OCI-LY1 (cell line): ENCODE measurements at regions not wholly inside any gene's neighbourhood (a gene's known extent, or its start where the extent isn't known, plus 50 kb on each side); places are given as distances from the start of the nearest gene placed in this dataset.

Experiments used
- H2AFZ ChIP-seq: fragments of 200-600 bp; sonication (generic), shearing (Covaris generic); 2 replicates; pipeline ENCODE4 v1.6.0; 2014; ENCODE audit warnings: antibody characterized with exemption, mild to moderate bottlenecking, low read length
- H3F3A ChIP-seq: fragments of 200-600 bp; sonication (generic), shearing (Covaris generic); 2 replicates; pipeline ENCODE4 v1.6.0; 2014; ENCODE audit warnings: mild to moderate bottlenecking, antibody characterized with exemption, low read length, moderate library complexity; ENCODE audit not compliant: insufficient read depth
- H3K27ac ChIP-seq: fragments of 200-600 bp; sonication (generic); 2 replicates; pipeline ENCODE4 v1.5.1; 2014; ENCODE audit warnings: low read length, mixed run types, mild to moderate bottlenecking, low read depth; ENCODE audit not compliant: poor library complexity, severe bottlenecking
- H3K27me3 ChIP-seq: fragments of 200-600 bp; sonication (generic); 2 replicates; pipeline ENCODE4 v1.6.0; 2014; ENCODE audit warnings: antibody characterized with exemption, mild to moderate bottlenecking, low read length, moderate library complexity; ENCODE audit not compliant: insufficient read depth
- H3K36me3 ChIP-seq: fragments of 200-600 bp; sonication (generic); 2 replicates; pipeline ENCODE4 v1.6.1; 2014; ENCODE audit warnings: mild to moderate bottlenecking, antibody characterized with exemption, low read length, moderate library complexity, mixed read lengths; ENCODE audit not compliant: insufficient read depth
- H3K4me1 ChIP-seq: fragments of 200-600 bp; sonication (generic); 2 replicates; pipeline ENCODE4 v1.5.1; 2014; ENCODE audit warnings: mild to moderate bottlenecking, low read length, moderate library complexity; ENCODE audit not compliant: insufficient read depth, severe bottlenecking
- H3K4me2 ChIP-seq: fragments of 200-600 bp; sonication (generic), shearing (Covaris generic); 2 replicates; pipeline ENCODE4 v1.6.1; 2014; ENCODE audit warnings: low read length
- H3K4me3 ChIP-seq: fragments of 200-600 bp; sonication (generic); 2 replicates; pipeline ENCODE4 v1.5.1; 2014; ENCODE audit warnings: low read length, low read depth, mild to moderate bottlenecking, mixed read lengths; ENCODE audit not compliant: poor library complexity, severe bottlenecking
- H3K79me2 ChIP-seq: fragments of 200-600 bp; shearing (Covaris generic); 2 replicates; pipeline ENCODE4 v1.6.1; 2016; ENCODE audit warnings: mixed run types, low read length, mixed read lengths; ENCODE audit not compliant: insufficient read depth
- H3K9ac ChIP-seq: fragments of 200-600 bp; sonication (generic), shearing (Covaris generic); 2 replicates; pipeline ENCODE4 v1.6.1; 2014; ENCODE audit warnings: mild to moderate bottlenecking, low read length, mixed read lengths
- H3K9me2 ChIP-seq: fragments of 200-600 bp; sonication (generic), shearing (Covaris generic); 2 replicates; pipeline ENCODE4 v1.6.1; 2014; ENCODE audit warnings: low read depth, mild to moderate bottlenecking, low read length, mixed read lengths
- H3K9me3 ChIP-seq: fragments of 200-600 bp; shearing (Covaris generic); 2 replicates; pipeline ENCODE4 v1.6.1; 2014; ENCODE audit warnings: low read length, mixed read lengths
- H4K20me1 ChIP-seq: fragments of 200-600 bp; sonication (generic), shearing (Covaris generic); 2 replicates; pipeline ENCODE4 v1.6.0; 2016; ENCODE audit warnings: mild to moderate bottlenecking, low read length; ENCODE audit not compliant: insufficient read depth
- EZH2 ChIP-seq: fragments of 200-600 bp; sonication (generic), shearing (Covaris generic); IDR thresholded peaks from 2 replicates; pipeline ENCODE4 v1.8.0; 2017; ENCODE audit warnings: borderline replicate concordance, mixed run types, mild to moderate bottlenecking, antibody characterized with exemption, low read length, moderate library complexity, mixed read lengths
- TF ChIP-seq, protein P1 (sequence below): fragments of 200-600 bp; sonication (generic), shearing (Covaris generic); IDR thresholded peaks from 2 replicates; pipeline ENCODE4 v1.5.1; 2017; ENCODE audit warnings: mild to moderate bottlenecking, antibody characterized with exemption, low read length, moderate library complexity, mixed read lengths

DNA sequence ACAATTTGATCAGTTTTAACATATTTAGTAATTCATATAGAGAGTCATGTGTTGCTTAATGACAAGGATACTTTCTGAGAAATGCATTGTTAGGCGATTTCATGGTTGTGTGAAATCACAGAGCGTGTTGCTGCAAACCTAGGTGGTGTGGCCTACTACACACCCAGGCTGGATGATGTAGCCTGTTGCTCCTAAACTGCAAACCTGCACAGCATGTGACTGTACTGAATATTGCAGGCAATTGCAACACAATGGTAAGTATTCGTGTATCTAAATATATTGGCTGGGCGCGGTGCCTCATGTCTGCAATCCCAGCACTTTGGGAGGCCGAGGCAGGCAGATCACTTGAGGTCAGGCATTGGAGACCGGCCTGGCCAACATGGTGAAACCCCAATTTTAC lies 73.7 kb upstream of the BAIAP2L1 start:
- Histone ChIP-seq H3K4me3 (no peak overlapping the region), H3K4me2 (no peak overlapping the region), H3K27me3 (no peaks in the 10 kb centered on the region), H3F3A (no peaks in the 10 kb centered on the region), H3K4me1 (no peaks in the 10 kb centered on the region), H3K36me3 (no peaks in the 10 kb centered on the region), H2AFZ (no peak overlapping the region), H3K79me2 (no peaks in the 10 kb centered on the region), H4K20me1 (no peaks in the 10 kb centered on the region), H3K9me3 (no peaks in the 10 kb centered on the region), H3K9me2 (no peaks in the 10 kb centered on the region), H3K27ac (no peak overlapping the region), H3K9ac (no peak overlapping the region)
- TF ChIP-seq EZH2 = no peak
- TF ChIP-seq, protein P1, sequence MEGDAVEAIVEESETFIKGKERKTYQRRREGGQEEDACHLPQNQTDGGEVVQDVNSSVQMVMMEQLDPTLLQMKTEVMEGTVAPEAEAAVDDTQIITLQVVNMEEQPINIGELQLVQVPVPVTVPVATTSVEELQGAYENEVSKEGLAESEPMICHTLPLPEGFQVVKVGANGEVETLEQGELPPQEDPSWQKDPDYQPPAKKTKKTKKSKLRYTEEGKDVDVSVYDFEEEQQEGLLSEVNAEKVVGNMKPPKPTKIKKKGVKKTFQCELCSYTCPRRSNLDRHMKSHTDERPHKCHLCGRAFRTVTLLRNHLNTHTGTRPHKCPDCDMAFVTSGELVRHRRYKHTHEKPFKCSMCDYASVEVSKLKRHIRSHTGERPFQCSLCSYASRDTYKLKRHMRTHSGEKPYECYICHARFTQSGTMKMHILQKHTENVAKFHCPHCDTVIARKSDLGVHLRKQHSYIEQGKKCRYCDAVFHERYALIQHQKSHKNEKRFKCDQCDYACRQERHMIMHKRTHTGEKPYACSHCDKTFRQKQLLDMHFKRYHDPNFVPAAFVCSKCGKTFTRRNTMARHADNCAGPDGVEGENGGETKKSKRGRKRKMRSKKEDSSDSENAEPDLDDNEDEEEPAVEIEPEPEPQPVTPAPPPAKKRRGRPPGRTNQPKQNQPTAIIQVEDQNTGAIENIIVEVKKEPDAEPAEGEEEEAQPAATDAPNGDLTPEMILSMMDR = no peak

DNA sequence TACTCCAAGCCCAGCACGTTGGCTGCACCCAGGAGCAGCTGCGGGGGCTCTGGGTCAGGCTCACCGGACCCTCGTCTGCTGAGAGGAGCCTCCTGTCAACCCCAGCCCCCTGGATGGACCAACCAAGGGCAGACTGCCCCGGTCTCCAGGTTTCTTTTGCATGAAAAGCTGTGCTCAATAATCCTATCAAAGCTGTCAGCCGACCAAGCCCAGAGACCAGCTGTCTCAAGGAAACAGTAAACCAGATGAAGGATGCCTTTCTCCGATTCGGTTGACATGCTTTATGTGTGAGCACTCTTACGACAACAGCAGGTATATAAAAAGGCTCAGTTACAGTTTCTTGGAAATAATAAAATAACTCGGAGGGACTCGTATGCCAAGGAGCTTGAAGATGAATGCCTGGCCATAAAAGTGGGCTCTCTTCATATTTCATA lies 71.6 kb upstream of the BAIAP2L1 start:
- no peaks in the 10 kb centered on the region for H3F3A ChIP-seq
- TF ChIP-seq EZH2 = no peak
- TF ChIP-seq, protein P1 = no peak

DNA sequence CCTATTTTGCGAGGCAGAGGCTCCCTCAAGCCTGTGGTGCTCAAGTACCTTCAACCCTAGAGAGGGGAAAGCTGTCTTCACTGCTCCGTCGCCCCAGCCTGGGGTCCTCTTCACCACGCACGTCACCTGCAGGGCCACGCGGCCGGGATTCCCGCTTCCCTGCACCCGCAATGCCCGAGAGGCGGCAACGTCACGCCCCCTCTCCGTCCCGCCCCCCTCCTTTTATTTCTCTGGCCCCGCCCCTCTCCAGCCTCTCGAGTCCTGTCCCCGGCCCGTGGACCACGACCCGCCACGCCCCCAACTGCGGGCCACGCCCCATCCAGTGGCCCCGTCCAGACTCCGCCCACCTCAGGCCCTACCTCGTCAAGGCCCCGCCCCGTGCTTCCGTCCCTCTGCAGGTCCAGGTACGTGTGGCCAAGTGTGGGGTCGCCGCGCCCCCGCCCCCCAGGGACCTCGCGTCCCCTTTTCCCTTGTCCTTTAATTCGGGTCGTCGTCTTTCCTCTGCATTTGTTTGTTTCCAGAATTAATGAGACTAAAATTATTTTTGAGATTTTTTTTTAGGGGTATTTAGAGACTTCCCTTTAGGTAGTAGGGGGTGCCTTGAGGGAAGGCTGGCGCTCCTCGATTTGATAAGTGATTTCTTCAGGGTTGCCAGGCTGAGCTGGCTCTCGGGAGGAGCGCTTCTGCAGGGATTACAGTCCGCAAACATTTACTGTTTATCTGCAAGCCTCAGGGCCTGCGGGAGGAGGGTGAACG lies 69.8 kb upstream of the BAIAP2L1 start:
- Histone ChIP-seq H3K27me3 (no peaks in the 10 kb centered on the region), H3K4me2 (no peak overlapping the region), H3K9ac (no peak overlapping the region), H3K4me1 (no peaks in the 10 kb centered on the region), H3K79me2 (no peaks in the 10 kb centered on the region), H3K9me2 (no peaks in the 10 kb centered on the region), H3K4me3 (no peak overlapping the region), H3K27ac (no peak overlapping the region), H4K20me1 (no peaks in the 10 kb centered on the region), H3K36me3 (no peaks in the 10 kb centered on the region), H3K9me3 (peaks cover 4% of the 10 kb centered on the region; the same call in 1 of the 2 replicates), H2AFZ (no peak overlapping the region), H3F3A (no peaks in the 10 kb centered on the region)
- no peak for TF ChIP-seq EZH2
- TF ChIP-seq, protein P1 = no peak

More for the DNA sequence above, 71.6 kb upstream of the BAIAP2L1 start:
- Histone ChIP-seq H4K20me1 (no peaks in the 10 kb centered on the region), H3K9me2 (no peaks in the 10 kb centered on the region), H3K79me2 (no peaks in the 10 kb centered on the region), H3K27ac (no peak overlapping the region), H3K4me2 (no peak overlapping the region), H3K27me3 (no peaks in the 10 kb centered on the region), H3K4me3 (no peak overlapping the region), H3K9ac (no peak overlapping the region), H3K4me1 (no peaks in the 10 kb centered on the region), H2AFZ (no peak overlapping the region), H3K9me3 (peaks cover 4% of the 10 kb centered on the region; the same call in 1 of the 2 replicates), H3K36me3 (no peaks in the 10 kb centered on the region)
